GM23338 (cell line): ENCODE measurements at regions not wholly inside any gene's neighbourhood (a gene's known extent, or its start where the extent isn't known, plus 50 kb on each side); places are given as distances from the start of the nearest gene placed in this dataset.

Source experiments
- ATAC-seq: fragments of 200-7000 bp; cut with Tn5 transposase; 3 replicates; pipeline ENCODE4 v1.9.1; 2020
- DNase-seq: peaks from one replicate; pipeline ENCODE4 v3.0.0-alpha.2; 2015; ENCODE audit warnings: low spot score
- H2AFZ ChIP-seq: fragments of 200-600 bp; sonication (generic); 2 replicates; pipeline ENCODE4 v1.8.0; 2016; ENCODE audit warnings: antibody characterized with exemption, mild to moderate bottlenecking, moderate library complexity
- H3F3A ChIP-seq: fragments of 200-600 bp; sonication (generic); replicated peaks from 2 replicates; pipeline ENCODE4 v1.8.0; 2017; ENCODE audit warnings: antibody characterized with exemption, mixed run types, low read depth
- H3K27ac ChIP-seq: fragments of 200-600 bp; sonication (generic); 2 replicates; pipeline ENCODE4 v1.6.1; 2016; ENCODE audit warnings: low read depth
- H3K27me3 ChIP-seq: fragments of 200-600 bp; sonication (generic); 2 replicates; pipeline ENCODE4 v1.8.0; 2016; ENCODE audit warnings: mild to moderate bottlenecking, mixed run types, moderate library complexity; ENCODE audit not compliant: insufficient read depth
- H3K36me3 ChIP-seq: fragments of 200-600 bp; sonication (generic); 2 replicates; pipeline ENCODE4 v1.8.0; 2016; ENCODE audit warnings: mild to moderate bottlenecking; ENCODE audit not compliant: insufficient read depth
- H3K4me1 ChIP-seq: fragments of 200-600 bp; sonication (generic); 2 replicates; pipeline ENCODE4 v1.8.0; 2016; ENCODE audit warnings: mild to moderate bottlenecking, moderate library complexity; ENCODE audit not compliant: insufficient read depth
- H3K4me2 ChIP-seq: fragments of 200-600 bp; sonication (generic); 2 replicates; pipeline ENCODE4 v1.7.1; 2017; ENCODE audit warnings: mixed run types
- H3K4me3 ChIP-seq: fragments of 200-600 bp; sonication (generic); 2 replicates; pipeline ENCODE4 v1.6.1; 2016; ENCODE audit warnings: mixed run types
- H3K79me2 ChIP-seq: fragments of 200-600 bp; sonication (generic); replicated peaks from 2 replicates; pipeline ENCODE4 v1.8.0; 2017; ENCODE audit warnings: mild to moderate bottlenecking; ENCODE audit not compliant: insufficient read depth
- H3K9me2 ChIP-seq: fragments of 200-600 bp; sonication (generic); 2 replicates; pipeline ENCODE4 v1.8.0; 2017; ENCODE audit not compliant: insufficient read depth
- H4K20me1 ChIP-seq: fragments of 200-600 bp; sonication (generic); replicated peaks from 2 replicates; pipeline ENCODE4 v1.8.0; 2017; ENCODE audit warnings: mild to moderate bottlenecking; ENCODE audit not compliant: insufficient read depth
- H3K27ac Mint-ChIP-seq: 2 replicates; pipeline ENCODE4 v1.8.0; 2020; ENCODE audit warnings: inconsistent platforms, mild to moderate bottlenecking, moderate library complexity, mixed read lengths
- H3K27me3 Mint-ChIP-seq: 3 replicates; pipeline ENCODE4 v1.8.0; 2022; ENCODE audit warnings: low read depth, mild to moderate bottlenecking, moderate library complexity, mixed read lengths, inconsistent platforms; ENCODE audit not compliant: insufficient read depth, poor library complexity
- H3K36me3 Mint-ChIP-seq: 3 replicates; pipeline ENCODE4 v1.8.0; 2021; ENCODE audit warnings: low read depth, mild to moderate bottlenecking, inconsistent platforms, moderate library complexity, mixed read lengths
- H3K4me1 Mint-ChIP-seq: 3 replicates; pipeline ENCODE4 v1.8.0; 2020; ENCODE audit warnings: mild to moderate bottlenecking, inconsistent platforms, mixed read lengths
- H3K4me3 Mint-ChIP-seq: 3 replicates; pipeline ENCODE4 v1.8.0; 2021; ENCODE audit warnings: moderate library complexity, mild to moderate bottlenecking, inconsistent platforms, mixed read lengths
- H3K9me3 Mint-ChIP-seq: 3 replicates; pipeline ENCODE4 v1.8.0; 2020; ENCODE audit warnings: moderate library complexity, mild to moderate bottlenecking, inconsistent platforms, mixed read lengths
- CREB1 ChIP-seq: fragments of 250-450 bp; sonication (Bioruptor Pico); IDR thresholded peaks from 2 replicates; pipeline ENCODE4 v1.5.0; 2020; ENCODE audit warnings: low read depth, mild to moderate bottlenecking, moderate library complexity
- CTCF ChIP-seq, 2 experiments: fragments of 200-600 bp in 1 of 2; sonication (generic) in 1 of 2; conservative IDR thresholded peaks; 2 replicates each; pipeline versions ENCODE4 v1.5.1 to v1.6.1; 2016 to 2017; ENCODE audit warnings: antibody characterized with exemption in 2 of 2, low read depth in 2 of 2, mild to moderate bottlenecking in 2 of 2, moderate library complexity in 1 of 2
- ETS1 ChIP-seq: IDR thresholded peaks from 2 replicates; pipeline ENCODE4 v1.6.1; 2016; ENCODE audit warnings: antibody characterized with exemption
- EZH2 ChIP-seq: fragments of 200-600 bp; sonication (generic); IDR thresholded peaks from one replicate; pipeline ENCODE4 v1.8.0; 2017; ENCODE audit warnings: antibody characterized with exemption, mild to moderate bottlenecking, low read depth; ENCODE audit not compliant: unreplicated experiment
- EZH2phosphoT487 ChIP-seq: fragments of 200-600 bp; sonication (generic); IDR thresholded peaks from one replicate; pipeline ENCODE4 v1.8.1; 2018; ENCODE audit warnings: antibody characterized with exemption; ENCODE audit not compliant: unreplicated experiment
- JUNB ChIP-seq: IDR thresholded peaks from one replicate; pipeline ENCODE4 v1.6.1; 2016; ENCODE audit warnings: antibody characterized with exemption; ENCODE audit not compliant: unreplicated experiment
- NANOG ChIP-seq: IDR thresholded peaks from 2 replicates; pipeline ENCODE4 v1.6.1; 2016; ENCODE audit warnings: antibody characterized with exemption, borderline replicate concordance
- POLR2AphosphoS5 ChIP-seq: IDR thresholded peaks from 2 replicates; pipeline ENCODE4 v1.6.1; 2016; ENCODE audit warnings: antibody characterized with exemption, low read depth
- REST ChIP-seq: IDR thresholded peaks from one replicate; pipeline ENCODE4 v1.6.1; 2018; ENCODE audit warnings: antibody characterized with exemption; ENCODE audit not compliant: unreplicated experiment
- STAT1 ChIP-seq: IDR thresholded peaks from one replicate; pipeline ENCODE4 v1.6.1; 2016; ENCODE audit warnings: antibody characterized with exemption; ENCODE audit not compliant: unreplicated experiment
- ZNF114 ChIP-seq: fragments of 250-450 bp; sonication (Bioruptor Pico); IDR thresholded peaks from 2 replicates; pipeline ENCODE4 v1.5.0; 2020; ENCODE audit warnings: mild to moderate bottlenecking, moderate library complexity
- ZNF331 ChIP-seq: fragments of 250-450 bp; sonication (Bioruptor Pico); IDR thresholded peaks from 2 replicates; pipeline ENCODE4 v1.5.0; 2020; ENCODE audit warnings: low read depth, mild to moderate bottlenecking, moderate library complexity
- ZNF462 ChIP-seq: fragments of 250-450 bp; sonication (Bioruptor Pico); IDR thresholded peaks from 2 replicates; pipeline ENCODE4 v1.5.0; 2020; ENCODE audit warnings: mild to moderate bottlenecking, moderate library complexity

- Mint-ChIP-seq H3K4me3 (no peak overlapping the region), H3K36me3 (no peaks in the 10 kb centered on the region), H3K4me1 (no peaks in the 10 kb centered on the region; the same call in 2 of the 3 replicates), H3K27me3 (no peaks in the 10 kb centered on the region), H3K27ac (0 out of 2 replicates have a peak overlapping the region, but pooled peaks have one; percentile 24), H3K9me3 (no peaks in the 10 kb centered on the region)
- no peaks in the 10 kb centered on the region for H3K79me2 ChIP-seq
- H3K36me3 ChIP-seq: no peaks in the 10 kb centered on the region
- no peak overlapping the region for H3K4me2 ChIP-seq
- TF ChIP-seq CTCF (conservative IDR thresholded peaks at IDR 0.05; ENCODE audit: low read depth in 2 of 2) (no peak), ZNF462 (CRISPR knock-in tag) (no peak), EZH2phosphoT487 (no peak), NANOG (no peak), STAT1 (no peak), ETS1 (no peak), JUNB (no peak), ZNF114 (CRISPR knock-in tag) (no peak), CREB1 (CRISPR knock-in tag) (no peak), ZNF331 (CRISPR knock-in tag) (no peak), EZH2 (no peak), REST (no peak), POLR2AphosphoS5 (no peak)
- H3K9me2 ChIP-seq: no peaks in the 10 kb centered on the region
- H4K20me1 ChIP-seq: no peaks in the 10 kb centered on the region
- ATAC-seq: no peak
- H2AFZ ChIP-seq: no peak overlapping the region
- no peak for DNase-seq
- no peaks in the 10 kb centered on the region for H3K27me3 ChIP-seq
- no peak overlapping the region for H3K4me3 ChIP-seq
- H3K4me1 ChIP-seq: no peaks in the 10 kb centered on the region
- no peaks in the 10 kb centered on the region for H3F3A ChIP-seq
- no peak overlapping the region for H3K27ac ChIP-seq
Observed at GRCh38 chr1:177425199-177425598, 254.4 kb downstream of the BRINP2 start.
